ES-I3 (cell line): ENCODE measurements at regions not wholly inside any gene's neighbourhood (a gene's known extent, or its start where the extent isn't known, plus 50 kb on each side); places are given as distances from the start of the nearest gene placed in this dataset.

Experiments used
- H3K36me3 ChIP-seq: 2 replicates; pipeline ENCODE4 v1.6.1; 2013; ENCODE audit warnings: mild to moderate bottlenecking, low read length, control low read depth, moderate library complexity; ENCODE audit not compliant: insufficient read depth
- H3K4me1 ChIP-seq: 2 replicates; pipeline ENCODE4 v1.6.1; 2013; ENCODE audit warnings: mild to moderate bottlenecking, control low read depth, low read length; ENCODE audit not compliant: insufficient read depth
- H3K9ac ChIP-seq: 2 replicates; pipeline ENCODE4 v1.6.1; 2013; ENCODE audit warnings: low read depth, mild to moderate bottlenecking, low read length, moderate library complexity
- H3K9me3 ChIP-seq: 2 replicates; pipeline ENCODE4 v1.6.1; 2013; ENCODE audit warnings: mild to moderate bottlenecking, low read length, moderate library complexity; ENCODE audit not compliant: control insufficient read depth, insufficient read depth

DNA sequence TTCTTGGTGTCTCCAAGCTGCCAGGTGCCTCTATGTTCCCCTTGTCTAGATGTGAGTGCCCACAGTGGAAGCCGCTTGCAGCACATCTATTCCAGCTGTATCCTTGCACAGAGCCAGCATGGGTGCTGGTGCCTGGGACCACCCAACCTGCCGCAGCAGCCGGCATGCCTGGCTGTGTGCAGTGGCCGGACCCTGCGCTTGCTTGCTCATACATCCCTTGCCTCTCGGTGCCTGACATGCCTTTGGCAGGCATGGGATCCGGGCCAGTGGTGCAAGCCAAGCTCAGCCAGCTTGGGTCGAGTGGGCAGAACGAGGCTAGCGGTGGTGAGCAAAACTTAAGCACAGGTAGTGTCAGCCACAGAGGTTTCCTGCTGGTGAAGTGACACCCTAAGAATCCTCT, 355.1 kb downstream of the TLL1 start:
- Histone ChIP-seq H3K4me1 (no peaks in the 10 kb centered on the region), H3K9ac (no peak overlapping the region), H3K36me3 (no peaks in the 10 kb centered on the region), H3K9me3 (no peaks in the 10 kb centered on the region; the same call in 1 of the 2 replicates)

- no peaks in the 10 kb centered on the region; the same call in 1 of the 2 replicates for H3K9me3 ChIP-seq
- no peaks in the 10 kb centered on the region for H3K4me1 ChIP-seq
- no peaks in the 10 kb centered on the region for H3K36me3 ChIP-seq
- no peak overlapping the region for H3K9ac ChIP-seq
Observed at GRCh38 chr4:166229799-166230198, 356.8 kb downstream of the TLL1 start.

- Histone ChIP-seq H3K9ac (no peak overlapping the region), H3K4me1 (no peaks in the 10 kb centered on the region), H3K9me3 (no peaks in the 10 kb centered on the region; the same call in 1 of the 2 replicates), H3K36me3 (no peaks in the 10 kb centered on the region)
Observed at GRCh38 chr4:166230841-166231240, 357.8 kb downstream of the TLL1 start.

DNA sequence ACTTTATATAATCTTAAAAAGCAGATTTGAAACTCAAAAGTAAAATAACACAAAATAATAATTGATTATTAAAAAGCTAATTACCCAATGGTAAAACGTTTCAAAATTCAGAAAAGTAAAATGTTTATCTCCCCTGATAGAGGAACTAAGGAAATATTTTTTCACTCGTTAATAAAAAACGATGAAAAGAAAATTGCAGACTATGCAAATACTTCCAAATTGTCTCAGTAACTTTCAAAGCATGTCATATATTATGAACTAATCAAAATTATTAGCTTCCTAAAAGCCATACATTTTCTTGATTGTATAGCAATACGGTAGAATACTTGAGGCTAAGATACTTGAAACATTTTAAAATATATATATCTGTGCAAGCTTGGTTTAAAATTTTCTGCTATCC, 366.3 kb downstream of the TLL1 start:
- Histone ChIP-seq H3K36me3 (no peaks in the 10 kb centered on the region), H3K4me1 (no peaks in the 10 kb centered on the region), H3K9me3 (no peaks in the 10 kb centered on the region), H3K9ac (no peak overlapping the region)

DNA sequence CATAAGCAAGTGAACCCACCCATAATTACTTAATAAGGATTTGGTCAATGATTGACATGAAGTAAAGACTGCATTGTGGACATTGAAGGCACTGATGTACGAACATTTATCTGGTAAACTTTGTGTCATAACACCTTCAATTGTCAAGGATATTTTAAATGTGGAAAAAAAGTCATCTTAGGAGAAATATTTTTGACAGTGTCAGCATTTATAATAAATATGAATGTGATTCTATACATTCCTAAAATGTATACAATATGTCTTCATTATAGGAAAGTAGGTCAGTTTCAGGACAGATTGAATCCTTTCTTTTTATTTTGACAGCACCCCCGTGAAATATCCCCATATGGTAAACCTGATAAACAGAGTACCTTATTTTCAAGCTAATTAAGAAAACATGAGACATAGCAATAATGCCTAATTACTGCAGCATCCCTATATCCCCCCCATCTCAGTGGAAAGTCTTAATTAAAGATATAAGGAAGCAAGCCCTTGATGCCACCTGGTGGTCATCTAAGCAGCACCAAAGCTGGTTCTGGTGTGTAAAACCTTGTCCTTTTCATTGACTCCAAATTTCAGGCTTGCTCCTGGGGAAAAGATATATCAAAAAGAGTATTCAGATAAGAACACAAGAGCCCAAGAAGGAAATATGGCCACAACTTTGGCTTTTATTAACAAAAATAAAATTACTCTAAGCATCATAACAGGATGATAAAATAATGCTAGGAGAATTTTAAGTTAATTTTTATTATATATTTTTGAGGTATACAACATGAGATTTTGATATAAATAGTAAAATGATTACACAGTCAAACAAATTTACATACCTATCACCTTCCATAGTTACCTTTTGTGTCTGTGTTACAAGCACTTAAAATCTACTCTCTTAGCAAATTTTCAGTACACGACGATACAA, 379.7 kb downstream of the TLL1 start:
- Histone ChIP-seq H3K9me3 (no peaks in the 10 kb centered on the region), H3K36me3 (no peaks in the 10 kb centered on the region), H3K9ac (no peak overlapping the region), H3K4me1 (no peaks in the 10 kb centered on the region)

- H3K4me1 ChIP-seq = no peaks in the 10 kb centered on the region
- H3K9me3 ChIP-seq = no peaks in the 10 kb centered on the region
- H3K36me3 ChIP-seq = no peaks in the 10 kb centered on the region
- no peak overlapping the region for H3K9ac ChIP-seq
Observed at GRCh38 chr4:166257276-166257675, 384.2 kb downstream of the TLL1 start.

DNA sequence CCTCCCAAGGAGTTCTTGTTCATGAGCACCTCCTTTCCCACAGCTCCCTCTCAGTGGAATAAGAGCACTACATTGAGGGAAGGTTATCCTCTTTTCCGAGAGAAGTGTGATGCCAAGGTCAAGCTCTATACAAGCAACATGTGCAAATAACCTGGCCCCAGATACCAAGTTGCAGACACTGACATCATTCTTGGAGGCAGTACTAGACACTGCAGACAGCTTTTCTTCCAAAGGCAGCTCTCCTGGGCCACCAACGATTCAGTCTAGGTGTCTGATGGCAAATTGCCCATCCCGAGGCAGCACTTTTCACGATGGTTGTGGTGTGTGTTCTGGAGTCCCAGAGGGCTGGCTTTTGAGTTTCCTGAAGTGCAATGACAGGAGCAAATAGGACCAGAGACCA, 384.9 kb downstream of the TLL1 start:
- Histone ChIP-seq H3K9ac (no peak overlapping the region), H3K9me3 (no peaks in the 10 kb centered on the region), H3K36me3 (no peaks in the 10 kb centered on the region), H3K4me1 (no peaks in the 10 kb centered on the region)

GRCh38 chr4:166259081-166259480, 386.0 kb downstream of the TLL1 start:
- Histone ChIP-seq H3K36me3 (no peaks in the 10 kb centered on the region), H3K9me3 (no peaks in the 10 kb centered on the region), H3K4me1 (no peaks in the 10 kb centered on the region), H3K9ac (no peak overlapping the region)

DNA sequence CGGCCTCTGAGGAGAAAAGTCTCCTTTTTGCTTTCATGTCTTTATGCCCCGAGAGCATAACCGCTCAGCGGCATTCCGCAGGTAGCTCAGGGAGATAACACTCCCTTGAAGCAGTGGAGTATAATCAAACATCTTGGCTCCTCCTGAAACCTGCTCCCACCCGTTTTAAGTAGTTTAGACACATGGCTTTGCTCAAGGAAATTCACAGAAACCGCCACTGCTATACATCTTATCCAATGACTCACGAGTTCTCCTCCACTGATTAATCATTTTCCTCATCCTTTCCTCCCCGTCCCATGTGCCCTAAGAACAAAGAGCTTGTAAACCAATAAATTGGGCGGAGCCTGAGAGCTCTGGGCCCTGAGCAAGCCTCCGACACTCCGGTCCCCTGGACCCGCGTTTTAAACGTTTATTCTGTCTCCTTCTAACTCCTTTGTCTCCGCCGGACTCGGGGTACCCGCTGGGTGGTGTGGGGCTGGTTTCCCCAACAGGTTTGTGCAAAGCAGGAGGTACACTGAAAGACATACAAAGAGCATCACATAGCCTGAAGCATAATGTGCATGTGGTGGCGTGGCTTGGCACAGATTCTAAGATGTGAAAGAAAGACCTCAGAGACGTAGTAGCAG, 401.2 kb downstream of the TLL1 start:
- H3K4me1 ChIP-seq = no peaks in the 10 kb centered on the region
- no peak overlapping the region for H3K9ac ChIP-seq
- H3K9me3 ChIP-seq = no peaks in the 10 kb centered on the region
- H3K36me3 ChIP-seq = no peaks in the 10 kb centered on the region

- Histone ChIP-seq H3K9ac (no peak overlapping the region), H3K4me1 (no peaks in the 10 kb centered on the region), H3K36me3 (no peaks in the 10 kb centered on the region), H3K9me3 (no peaks in the 10 kb centered on the region)
Observed at GRCh38 chr4:166274775-166275174, 401.7 kb downstream of the TLL1 start.

- no peak overlapping the region for H3K9ac ChIP-seq
- H3K4me1 ChIP-seq = no peaks in the 10 kb centered on the region
- no peaks in the 10 kb centered on the region for H3K36me3 ChIP-seq
- H3K9me3 ChIP-seq = no peaks in the 10 kb centered on the region
Observed at GRCh38 chr4:166277401-166277800, 404.4 kb downstream of the TLL1 start.

DNA sequence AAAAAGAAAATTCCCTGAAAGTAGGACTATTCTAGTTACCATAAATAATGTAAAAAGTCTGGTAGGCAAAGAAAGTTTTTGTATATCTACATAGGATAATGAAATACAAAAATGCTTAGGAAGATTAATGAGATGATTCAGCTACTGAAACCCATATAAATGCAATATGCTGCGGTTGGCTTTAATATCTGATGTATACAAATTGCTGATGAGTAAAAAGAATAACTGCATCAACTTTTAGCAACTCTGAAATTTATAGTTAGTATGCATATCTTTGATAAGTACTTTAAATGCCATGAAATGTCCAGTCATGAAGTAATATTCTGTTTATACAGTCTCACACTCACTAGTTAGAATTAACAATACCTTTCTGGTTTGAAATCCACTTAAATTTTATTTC, 404.8 kb downstream of the TLL1 start:
- Histone ChIP-seq H3K9me3 (no peaks in the 10 kb centered on the region), H3K4me1 (no peaks in the 10 kb centered on the region), H3K9ac (no peak overlapping the region), H3K36me3 (no peaks in the 10 kb centered on the region)

DNA sequence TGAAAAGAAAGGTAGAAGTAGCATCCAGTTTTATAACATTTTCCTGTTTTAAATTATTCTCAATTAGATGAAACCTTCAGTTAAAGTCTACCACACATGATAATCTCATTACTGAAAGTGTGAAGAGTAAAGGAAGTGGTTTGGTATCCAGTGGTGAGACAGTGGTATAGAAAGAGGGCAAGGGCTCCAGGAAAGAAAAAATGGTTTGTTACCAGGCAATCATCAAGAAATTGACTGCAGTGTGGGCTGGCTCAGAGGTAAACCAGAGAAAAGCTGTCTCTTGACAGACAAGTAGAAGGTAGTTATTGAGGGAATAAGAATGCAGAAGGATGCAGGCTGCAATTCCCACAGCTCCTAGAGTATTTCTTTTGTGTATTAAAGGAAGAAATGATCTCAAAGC, 406.2 kb downstream of the TLL1 start:
- Histone ChIP-seq H3K9me3 (no peaks in the 10 kb centered on the region), H3K9ac (no peak overlapping the region)

DNA sequence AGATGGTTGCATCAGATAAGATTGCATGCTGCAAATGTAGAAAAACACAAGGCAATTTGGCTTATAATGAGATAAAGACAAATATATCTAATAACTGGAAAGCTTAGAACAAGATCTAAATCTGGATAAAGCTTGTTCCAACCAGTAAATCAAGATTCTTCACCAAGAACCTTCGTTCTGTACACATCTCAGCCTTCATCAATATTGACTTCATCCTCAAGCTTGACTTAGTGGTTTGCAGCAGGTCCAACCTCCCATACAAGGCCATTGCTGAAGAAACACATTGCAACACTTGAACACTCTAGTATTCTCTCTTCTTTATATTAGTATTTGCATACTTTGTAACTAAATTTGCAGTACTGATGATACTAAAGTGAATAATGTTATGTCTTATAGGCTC, 407.6 kb downstream of the TLL1 start:
- Histone ChIP-seq H3K36me3 (no peaks in the 10 kb centered on the region), H3K9ac (no peak overlapping the region), H3K4me1 (no peaks in the 10 kb centered on the region), H3K9me3 (no peaks in the 10 kb centered on the region)

More for the DNA sequence above, 406.2 kb downstream of the TLL1 start:
- no peaks in the 10 kb centered on the region for H3K36me3 ChIP-seq
- no peaks in the 10 kb centered on the region for H3K4me1 ChIP-seq
